WERI-Rb-1 (cell line): ENCODE measurements at regions not wholly inside any gene's neighbourhood (a gene's known extent, or its start where the extent isn't known, plus 50 kb on each side); places are given as distances from the start of the nearest gene placed in this dataset.

Experiments used
- DNase-seq: peaks from one replicate; pipeline ENCODE4 v3.0.0-alpha.2; 2020
- H3K27ac ChIP-seq: fragments of 250-450 bp; sonication (Bioruptor Pico); 2 replicates; pipeline ENCODE4 v1.5.1; 2020; ENCODE audit warnings: mild to moderate bottlenecking, moderate library complexity
- H3K27me3 ChIP-seq: fragments of 250-450 bp; sonication (Bioruptor Pico); 2 replicates; pipeline ENCODE4 v1.5.1; 2021; ENCODE audit warnings: mild to moderate bottlenecking, low read depth, moderate library complexity; ENCODE audit not compliant: insufficient read depth, severe bottlenecking
- H3K36me3 ChIP-seq: fragments of 250-450 bp; sonication (Bioruptor Pico); 2 replicates; pipeline ENCODE4 v1.5.1; 2020; ENCODE audit warnings: mild to moderate bottlenecking, moderate library complexity
- H3K4me3 ChIP-seq: 2 replicates; pipeline ENCODE4 v1.5.1; 2011; ENCODE audit warnings: low read depth, mild to moderate bottlenecking, control low read depth, low read length
- H3K9me3 ChIP-seq: fragments of 250-450 bp; sonication (Bioruptor Pico); 2 replicates; pipeline ENCODE4 v1.5.1; 2021; ENCODE audit warnings: mild to moderate bottlenecking, moderate library complexity; ENCODE audit not compliant: severe bottlenecking
- TF ChIP-seq, protein P1 (sequence below): IDR thresholded peaks from 2 replicates; pipeline ENCODE4 v1.5.1; 2011; ENCODE audit warnings: low read depth, mild to moderate bottlenecking, control low read depth, inconsistent platforms, low read length

DNA sequence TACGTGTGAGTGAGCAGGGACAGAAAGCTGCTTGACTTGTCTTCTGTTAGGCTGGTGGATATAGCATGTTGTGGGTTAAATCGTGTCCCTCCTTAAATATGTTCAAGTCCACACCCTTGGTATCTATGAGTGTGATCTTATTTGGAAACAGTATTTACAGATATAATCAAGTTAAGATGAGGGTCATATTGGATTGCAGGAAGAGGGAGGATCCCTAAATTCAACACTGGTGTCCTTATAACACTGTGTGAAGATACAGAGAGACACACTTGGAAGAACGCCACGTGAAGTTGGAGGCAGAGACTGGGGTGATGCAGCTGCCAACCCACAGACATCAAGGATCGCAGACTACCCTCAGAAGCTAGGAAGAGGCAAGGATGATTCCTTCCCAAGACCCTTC, 275.2 kb upstream of the SSTR1 start:
- Histone ChIP-seq H3K27me3 (peaks cover 40% of the 10 kb centered on the region), H3K9me3 (peaks cover 4% of the 10 kb centered on the region), H3K27ac (no peak overlapping the region), H3K36me3 (no peaks in the 10 kb centered on the region), H3K4me3 (no peak overlapping the region)
- no peak for DNase-seq
- TF ChIP-seq, protein P1, sequence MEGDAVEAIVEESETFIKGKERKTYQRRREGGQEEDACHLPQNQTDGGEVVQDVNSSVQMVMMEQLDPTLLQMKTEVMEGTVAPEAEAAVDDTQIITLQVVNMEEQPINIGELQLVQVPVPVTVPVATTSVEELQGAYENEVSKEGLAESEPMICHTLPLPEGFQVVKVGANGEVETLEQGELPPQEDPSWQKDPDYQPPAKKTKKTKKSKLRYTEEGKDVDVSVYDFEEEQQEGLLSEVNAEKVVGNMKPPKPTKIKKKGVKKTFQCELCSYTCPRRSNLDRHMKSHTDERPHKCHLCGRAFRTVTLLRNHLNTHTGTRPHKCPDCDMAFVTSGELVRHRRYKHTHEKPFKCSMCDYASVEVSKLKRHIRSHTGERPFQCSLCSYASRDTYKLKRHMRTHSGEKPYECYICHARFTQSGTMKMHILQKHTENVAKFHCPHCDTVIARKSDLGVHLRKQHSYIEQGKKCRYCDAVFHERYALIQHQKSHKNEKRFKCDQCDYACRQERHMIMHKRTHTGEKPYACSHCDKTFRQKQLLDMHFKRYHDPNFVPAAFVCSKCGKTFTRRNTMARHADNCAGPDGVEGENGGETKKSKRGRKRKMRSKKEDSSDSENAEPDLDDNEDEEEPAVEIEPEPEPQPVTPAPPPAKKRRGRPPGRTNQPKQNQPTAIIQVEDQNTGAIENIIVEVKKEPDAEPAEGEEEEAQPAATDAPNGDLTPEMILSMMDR: no peak

DNA sequence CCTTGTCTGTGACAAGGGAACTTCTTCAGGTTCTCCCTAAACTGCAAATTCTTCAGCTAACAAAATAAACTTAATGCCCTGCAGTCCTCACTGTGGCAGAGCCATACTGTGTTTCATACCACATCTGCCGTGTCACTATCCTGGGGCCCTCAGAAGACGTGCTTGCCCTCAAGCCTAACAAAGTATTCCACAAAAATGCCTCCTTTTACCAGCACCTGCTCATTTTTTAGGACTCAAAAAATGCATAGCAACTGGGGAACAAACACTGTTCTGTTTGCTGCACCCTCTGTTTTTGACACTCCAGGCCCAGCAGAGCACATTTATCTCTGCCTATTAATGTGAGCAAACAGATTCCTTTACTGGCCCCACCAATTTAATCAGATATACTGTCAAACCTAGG, 270.7 kb upstream of the SSTR1 start:
- H3K9me3 ChIP-seq: peaks cover 4% of the 10 kb centered on the region
- no peak overlapping the region for H3K27ac ChIP-seq
- no peak for DNase-seq
- peaks cover 30% of the 10 kb centered on the region for H3K27me3 ChIP-seq
- no peaks in the 10 kb centered on the region for H3K36me3 ChIP-seq
- H3K4me3 ChIP-seq: no peak overlapping the region
- TF ChIP-seq, protein P1: no peak

DNA sequence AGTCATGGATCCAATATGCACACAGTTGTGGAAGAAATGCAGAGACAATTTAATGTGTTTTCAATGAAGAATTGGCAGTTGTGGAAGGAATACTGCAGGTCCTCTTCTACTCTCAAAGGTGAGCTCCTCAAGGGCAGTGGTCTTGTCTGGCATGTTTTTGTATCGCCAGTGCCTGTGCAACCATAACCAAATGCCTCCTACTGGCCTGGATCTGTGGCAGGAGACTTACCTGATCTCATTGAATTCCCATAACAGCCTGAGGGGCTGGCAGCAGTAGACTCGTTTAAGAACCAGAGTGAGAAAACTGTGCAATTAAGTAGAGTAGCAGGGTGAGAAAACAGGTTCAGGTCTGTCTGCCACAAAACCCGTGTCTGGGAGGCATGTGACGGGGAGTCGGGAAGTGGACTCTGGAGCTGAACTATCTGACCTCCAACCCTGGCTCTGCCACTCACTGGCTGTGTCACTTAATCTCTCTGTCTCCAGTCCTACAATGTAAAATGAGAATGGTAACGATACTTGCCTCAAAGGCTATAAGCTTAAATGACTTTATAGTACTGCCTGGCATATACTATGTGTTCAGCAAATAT, 268.2 kb upstream of the SSTR1 start:
- Histone ChIP-seq H3K36me3 (no peaks in the 10 kb centered on the region), H3K27me3 (peaks cover 27% of the 10 kb centered on the region), H3K27ac (no peak overlapping the region), H3K9me3 (peaks cover 4% of the 10 kb centered on the region), H3K4me3 (no peak overlapping the region)
- TF ChIP-seq, protein P1: no peak
- DNase-seq: no peak

DNA sequence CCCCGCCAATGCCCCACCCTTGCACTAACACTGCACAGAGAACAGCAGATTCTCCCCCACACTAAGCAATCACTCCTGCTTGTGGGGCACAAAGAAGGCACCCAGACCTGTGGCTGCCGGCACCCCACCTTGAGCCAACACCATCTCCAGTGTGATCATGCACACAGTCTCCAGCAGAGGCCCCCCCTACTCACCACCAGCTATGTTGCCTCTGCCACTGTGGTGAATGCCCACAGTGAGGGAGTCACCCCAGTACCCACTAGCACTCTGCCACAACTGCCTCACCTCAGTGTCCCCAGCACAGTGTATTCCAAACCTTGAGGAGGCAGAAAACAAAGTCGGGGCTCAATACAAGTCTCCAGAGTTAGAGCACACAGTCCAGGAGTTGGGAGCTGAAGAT, 261.7 kb upstream of the SSTR1 start:
- Histone ChIP-seq H3K27ac (no peak overlapping the region), H3K36me3 (no peaks in the 10 kb centered on the region), H3K9me3 (peaks cover 5% of the 10 kb centered on the region), H3K4me3 (no peak overlapping the region), H3K27me3 (peaks cover 7% of the 10 kb centered on the region)
- DNase-seq: no peak
- TF ChIP-seq, protein P1: no peak

DNA sequence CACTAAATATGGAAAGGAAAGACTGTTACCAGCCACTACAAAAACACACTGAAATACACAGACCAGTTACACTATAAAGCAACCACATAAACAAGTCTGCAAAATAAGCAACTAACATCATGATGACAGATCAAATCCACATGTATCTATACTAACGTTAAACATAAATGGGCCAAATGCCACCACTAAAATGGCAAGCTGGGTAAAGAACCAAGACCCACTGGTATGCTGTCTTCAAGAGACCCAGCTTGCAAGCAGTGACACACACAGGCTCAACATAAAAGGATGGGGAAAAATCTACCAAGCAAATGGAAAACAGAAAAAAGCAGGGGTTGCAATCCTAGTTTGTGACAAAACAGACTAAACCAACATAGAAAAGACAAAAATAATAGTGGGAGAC, 260.9 kb upstream of the SSTR1 start:
- Histone ChIP-seq H3K36me3 (no peaks in the 10 kb centered on the region), H3K4me3 (no peak overlapping the region), H3K27ac (no peak overlapping the region), H3K27me3 (peaks cover 4% of the 10 kb centered on the region), H3K9me3 (peaks cover 5% of the 10 kb centered on the region)
- TF ChIP-seq, protein P1: no peak
- DNase-seq: no peak

DNA sequence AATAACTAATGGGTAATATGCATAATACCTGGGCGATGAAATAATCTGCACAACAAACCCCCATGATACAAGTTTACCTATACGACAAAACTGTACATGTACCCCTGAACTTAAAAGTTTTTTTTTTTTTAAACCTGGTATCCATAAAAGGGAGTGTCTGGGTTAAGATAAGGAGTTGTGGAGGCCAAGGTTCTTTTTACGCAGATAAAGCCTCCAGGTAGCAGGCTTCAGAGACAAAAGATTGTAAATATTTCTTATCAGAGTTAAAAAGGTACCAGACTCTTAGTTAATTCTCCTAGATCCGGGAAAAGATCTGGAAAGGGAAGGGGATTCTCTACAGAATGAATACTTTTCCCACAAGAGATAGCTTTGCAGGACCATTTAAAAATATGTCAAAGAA, 259.4 kb upstream of the SSTR1 start:
- Histone ChIP-seq H3K27ac (no peak overlapping the region), H3K36me3 (no peaks in the 10 kb centered on the region), H3K9me3 (peaks cover 5% of the 10 kb centered on the region), H3K27me3 (no peaks in the 10 kb centered on the region), H3K4me3 (no peak overlapping the region)
- TF ChIP-seq, protein P1: no peak
- no peak for DNase-seq
